MCF 10A (cell line): ENCODE measurements at regions not wholly inside any gene's neighbourhood (a gene's known extent, or its start where the extent isn't known, plus 50 kb on each side); places are given as distances from the start of the nearest gene placed in this dataset.

Experiments
- BruUV-seq: library from RNA; stranded (reverse); fragments of 400-500 nt; replicated peaks from 2 replicates; lab custom pipeline; 2021; lab: Mats Ljungman, UMichigan
- CTCF ChIA-PET: fragments of 300-600 bp; sonication (Branson Sonifier 250); formaldehyde crosslinking; extraction: SDS; loops from one replicate; lab custom pipeline; 2021; ENCODE audit warnings: antibody characterized with exemption, inconsistent platforms; lab: Yijun Ruan, JAX
- POLR2A ChIA-PET: fragments of 300-600, 350-650 bp; sonication (Branson Sonifier 250); formaldehyde crosslinking; extraction: SDS; loops from one replicate; lab custom pipeline; 2020; ENCODE audit warnings: antibody characterized with exemption, inconsistent platforms; lab: Yijun Ruan, JAX
- DNase-seq: peaks from one replicate; pipeline ENCODE4 v3.0.0-alpha.2; 2018; ENCODE audit not compliant: unreplicated experiment
- H3K27ac Mint-ChIP-seq: one replicate; pipeline ENCODE4 v1.8.0; 2022; ENCODE audit warnings: mild to moderate bottlenecking, low read depth, mixed read lengths; ENCODE audit not compliant: unreplicated experiment
- H3K27me3 Mint-ChIP-seq: one replicate; pipeline ENCODE4 v1.8.0; 2022; ENCODE audit warnings: mixed read lengths; ENCODE audit not compliant: insufficient read depth, unreplicated experiment
- H3K36me3 Mint-ChIP-seq: one replicate; pipeline ENCODE4 v1.8.0; 2022; ENCODE audit warnings: mild to moderate bottlenecking, moderate library complexity, mixed read lengths; ENCODE audit not compliant: insufficient read depth, unreplicated experiment
- H3K4me1 Mint-ChIP-seq: one replicate; pipeline ENCODE4 v1.8.0; 2022; ENCODE audit warnings: mixed read lengths; ENCODE audit not compliant: insufficient read depth, unreplicated experiment
- H3K4me3 Mint-ChIP-seq: one replicate; pipeline ENCODE4 v1.8.0; 2022; ENCODE audit warnings: mild to moderate bottlenecking, moderate library complexity, mixed read lengths; ENCODE audit not compliant: unreplicated experiment
- H3K9me3 Mint-ChIP-seq: one replicate; pipeline ENCODE4 v1.8.0; 2022; ENCODE audit warnings: mixed read lengths; ENCODE audit not compliant: unreplicated experiment
- intact Hi-C: fragments of 100-400 bp; cut with micrococcal nuclease; formaldehyde crosslinking; loops from 2 replicates; pipeline ENCODE4 v1.14.1; 2022
- TF ChIP-seq, protein P1 (sequence below): fragments of 200-600 bp; IDR thresholded peaks from one replicate; pipeline ENCODE4 v1.8.0; 2022; ENCODE audit warnings: antibody characterized with exemption, mild to moderate bottlenecking; ENCODE audit not compliant: unreplicated experiment

DNA sequence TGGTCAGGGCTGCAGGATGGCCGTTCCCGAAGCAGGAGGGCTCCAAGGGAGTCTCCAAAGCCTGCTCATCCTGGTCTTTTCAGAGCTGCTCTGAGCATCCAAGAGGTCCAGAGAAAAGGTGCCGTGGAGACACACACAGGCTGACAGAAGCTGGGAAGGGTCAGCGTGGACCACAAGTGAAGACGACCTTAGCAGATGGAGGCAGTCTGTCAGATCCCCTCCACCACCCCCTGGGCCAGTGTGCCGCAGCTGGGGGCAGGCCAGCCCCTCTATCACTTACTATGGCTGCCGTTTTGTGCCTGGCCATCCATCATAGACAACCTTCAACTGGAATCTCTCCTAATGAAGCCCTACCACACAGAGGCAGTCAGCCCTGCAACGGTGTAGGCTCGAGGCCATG, 335.1 kb upstream of the RGMA start:
- BruUV-seq = no TSS peak
- intact Hi-C loops = no loop called here
- H3K27ac Mint-ChIP-seq = no peak overlapping the region
- ChIA-PET CTCF (no interaction called here), POLR2A (no interaction called here)
- no peak overlapping the region for H3K4me3 Mint-ChIP-seq
- no peak for DNase-seq
- no peaks in the 10 kb centered on the region for H3K36me3 Mint-ChIP-seq
- H3K4me1 Mint-ChIP-seq = peaks cover 11% of the 10 kb centered on the region
- TF ChIP-seq, protein P1, sequence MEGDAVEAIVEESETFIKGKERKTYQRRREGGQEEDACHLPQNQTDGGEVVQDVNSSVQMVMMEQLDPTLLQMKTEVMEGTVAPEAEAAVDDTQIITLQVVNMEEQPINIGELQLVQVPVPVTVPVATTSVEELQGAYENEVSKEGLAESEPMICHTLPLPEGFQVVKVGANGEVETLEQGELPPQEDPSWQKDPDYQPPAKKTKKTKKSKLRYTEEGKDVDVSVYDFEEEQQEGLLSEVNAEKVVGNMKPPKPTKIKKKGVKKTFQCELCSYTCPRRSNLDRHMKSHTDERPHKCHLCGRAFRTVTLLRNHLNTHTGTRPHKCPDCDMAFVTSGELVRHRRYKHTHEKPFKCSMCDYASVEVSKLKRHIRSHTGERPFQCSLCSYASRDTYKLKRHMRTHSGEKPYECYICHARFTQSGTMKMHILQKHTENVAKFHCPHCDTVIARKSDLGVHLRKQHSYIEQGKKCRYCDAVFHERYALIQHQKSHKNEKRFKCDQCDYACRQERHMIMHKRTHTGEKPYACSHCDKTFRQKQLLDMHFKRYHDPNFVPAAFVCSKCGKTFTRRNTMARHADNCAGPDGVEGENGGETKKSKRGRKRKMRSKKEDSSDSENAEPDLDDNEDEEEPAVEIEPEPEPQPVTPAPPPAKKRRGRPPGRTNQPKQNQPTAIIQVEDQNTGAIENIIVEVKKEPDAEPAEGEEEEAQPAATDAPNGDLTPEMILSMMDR = no peak
- no peaks in the 10 kb centered on the region for H3K9me3 Mint-ChIP-seq
- no peaks in the 10 kb centered on the region for H3K27me3 Mint-ChIP-seq

DNA sequence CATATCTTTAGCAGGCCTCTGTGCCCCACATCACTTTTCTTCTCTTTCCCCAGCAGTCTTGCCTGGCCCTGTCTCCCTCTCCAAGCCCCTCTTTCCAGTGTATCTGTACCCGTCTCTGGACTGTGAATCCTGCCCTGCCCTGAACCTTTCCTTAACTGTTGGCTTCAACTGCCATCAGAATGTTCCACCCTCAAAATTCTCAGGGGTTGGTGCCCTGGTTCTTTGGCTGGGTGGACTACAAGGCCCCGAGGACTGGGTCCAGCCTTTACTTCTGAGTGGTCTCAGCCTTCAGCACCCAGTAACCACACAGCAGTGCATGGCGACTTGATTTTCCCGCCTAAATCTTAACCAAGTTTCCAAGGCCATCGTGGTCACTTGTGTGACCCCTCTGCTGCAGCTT, 333.5 kb upstream of the RGMA start:
- no peak for DNase-seq
- CTCF ChIA-PET = no interaction called here
- BruUV-seq = no TSS peak
- H3K36me3 Mint-ChIP-seq = no peaks in the 10 kb centered on the region
- no peaks in the 10 kb centered on the region for H3K4me1 Mint-ChIP-seq
- H3K27me3 Mint-ChIP-seq = no peaks in the 10 kb centered on the region
- TF ChIP-seq, protein P1 = no peak
- no peaks in the 10 kb centered on the region for H3K9me3 Mint-ChIP-seq
- no peak overlapping the region for H3K4me3 Mint-ChIP-seq
- intact Hi-C loops = no loop called here
- no peak overlapping the region for H3K27ac Mint-ChIP-seq
- POLR2A ChIA-PET = no interaction called here

GRCh38 chr15:93420477-93420876, 331.5 kb upstream of the RGMA start:
- no peak for DNase-seq
- TF ChIP-seq, protein P1 = no peak
- ChIA-PET CTCF (interaction anchor here (1.2 kb wide), 1 partner anchor 8 kb away, joined by 4 read pairs; no protein-coding TSS in a partner anchor), POLR2A (no interaction called here)
- Mint-ChIP-seq H3K36me3 (no peaks in the 10 kb centered on the region), H3K4me3 (no peak overlapping the region), H3K27ac (no peak overlapping the region), H3K27me3 (no peaks in the 10 kb centered on the region), H3K9me3 (no peaks in the 10 kb centered on the region), H3K4me1 (no peaks in the 10 kb centered on the region)
- BruUV-seq = no TSS peak
- intact Hi-C loops = no loop called here

DNA sequence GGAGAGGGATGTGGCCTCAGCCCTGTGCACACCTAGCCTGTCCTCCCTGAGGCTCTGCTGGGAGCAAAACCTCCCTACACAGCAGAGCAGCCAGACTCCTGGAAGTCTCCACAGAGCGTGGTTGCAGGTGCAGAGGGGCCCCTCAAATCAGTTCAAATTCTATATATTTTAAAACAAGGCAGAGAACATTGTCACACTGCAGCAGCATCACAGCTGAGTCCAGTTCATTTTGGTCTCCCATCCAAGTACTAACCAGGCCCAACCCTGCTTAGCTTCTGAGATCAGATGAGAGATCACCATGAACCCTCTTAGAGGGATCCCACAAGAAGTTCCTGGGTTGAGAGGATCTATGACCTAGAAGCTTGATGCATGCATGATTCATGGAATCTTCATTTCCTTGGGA, 331.0 kb upstream of the RGMA start:
- Mint-ChIP-seq H3K27me3 (no peaks in the 10 kb centered on the region), H3K4me3 (no peak overlapping the region), H3K9me3 (no peaks in the 10 kb centered on the region), H3K4me1 (no peaks in the 10 kb centered on the region), H3K36me3 (no peaks in the 10 kb centered on the region), H3K27ac (no peak overlapping the region)
- peak; percentile 6 for DNase-seq
- BruUV-seq = no TSS peak
- ChIA-PET POLR2A (no interaction called here), CTCF (interaction anchor here (1.2 kb wide), 1 partner anchor 8 kb away, joined by 4 read pairs; no protein-coding TSS in a partner anchor)
- intact Hi-C loops = no loop called here
- TF ChIP-seq, protein P1 = no peak
